ENCODE measurements at regions not wholly inside any gene's neighbourhood (a gene's known extent, or its start where the extent isn't known, plus 50 kb on each side); places are given as distances from the start of the nearest gene placed in this dataset.

DNA sequence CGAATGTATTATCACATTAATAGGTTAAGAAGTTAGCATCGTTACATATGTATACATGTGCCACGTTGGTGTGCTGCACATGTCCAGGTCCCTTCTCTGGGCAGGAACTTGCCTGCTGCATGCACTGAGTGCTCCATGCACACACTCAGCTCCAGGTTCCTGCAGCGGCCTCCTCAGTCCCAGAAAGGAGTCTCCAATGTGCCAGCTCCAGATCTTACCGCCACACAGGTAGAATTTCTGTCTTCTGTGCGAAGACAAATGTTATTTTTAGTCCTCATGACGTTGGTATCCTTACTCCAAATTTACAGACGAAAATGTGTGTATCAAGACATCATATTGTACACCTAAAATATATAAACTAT lies 127.1 kb downstream of the GALR1 start:
- intact Hi-C loops (cut with DNase I; ENCODE audit: low total_unique reads), result no loop called here
- WGBS, 2 donors, result 78 to 80% methylated on average over 8 of the region's 8 CpGs
- no peak for DNase-seq (ENCODE audit: low spot score in 2 of 2)
- H3K4me3 ChIP-seq (ENCODE audit: low read depth, poor library complexity, severe bottlenecking), result no peak overlapping the region
- no peak for TF ChIP-seq POLR2A (IDR thresholded peaks at IDR 0.05)
- TF ChIP-seq, protein P1, sequence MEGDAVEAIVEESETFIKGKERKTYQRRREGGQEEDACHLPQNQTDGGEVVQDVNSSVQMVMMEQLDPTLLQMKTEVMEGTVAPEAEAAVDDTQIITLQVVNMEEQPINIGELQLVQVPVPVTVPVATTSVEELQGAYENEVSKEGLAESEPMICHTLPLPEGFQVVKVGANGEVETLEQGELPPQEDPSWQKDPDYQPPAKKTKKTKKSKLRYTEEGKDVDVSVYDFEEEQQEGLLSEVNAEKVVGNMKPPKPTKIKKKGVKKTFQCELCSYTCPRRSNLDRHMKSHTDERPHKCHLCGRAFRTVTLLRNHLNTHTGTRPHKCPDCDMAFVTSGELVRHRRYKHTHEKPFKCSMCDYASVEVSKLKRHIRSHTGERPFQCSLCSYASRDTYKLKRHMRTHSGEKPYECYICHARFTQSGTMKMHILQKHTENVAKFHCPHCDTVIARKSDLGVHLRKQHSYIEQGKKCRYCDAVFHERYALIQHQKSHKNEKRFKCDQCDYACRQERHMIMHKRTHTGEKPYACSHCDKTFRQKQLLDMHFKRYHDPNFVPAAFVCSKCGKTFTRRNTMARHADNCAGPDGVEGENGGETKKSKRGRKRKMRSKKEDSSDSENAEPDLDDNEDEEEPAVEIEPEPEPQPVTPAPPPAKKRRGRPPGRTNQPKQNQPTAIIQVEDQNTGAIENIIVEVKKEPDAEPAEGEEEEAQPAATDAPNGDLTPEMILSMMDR (IDR thresholded peaks at IDR 0.05), result no peak

DNA sequence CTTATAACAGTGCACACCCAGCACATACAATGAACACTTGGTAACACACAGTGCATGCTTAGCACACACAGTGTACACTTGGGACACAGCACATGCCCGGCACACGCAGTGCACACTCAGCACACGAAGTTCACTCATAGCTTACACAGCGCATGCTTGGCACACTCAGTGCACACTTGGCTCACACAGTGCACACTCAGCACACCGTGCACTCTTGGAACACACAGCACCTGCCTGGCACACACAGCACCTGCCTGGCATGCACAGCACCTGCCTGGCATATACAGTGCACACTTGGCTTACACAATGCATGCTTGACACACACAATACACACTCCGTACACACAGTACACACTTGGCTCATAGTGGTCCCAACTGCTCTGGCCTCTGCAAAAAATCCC lies 128.2 kb downstream of the GALR1 start:
- DNase-seq (ENCODE audit: low spot score in 2 of 2), result no peak
- no peak for TF ChIP-seq POLR2A (IDR thresholded peaks at IDR 0.05)
- TF ChIP-seq, protein P1 (IDR thresholded peaks at IDR 0.05), result no peak
- H3K4me3 ChIP-seq (ENCODE audit: low read depth, poor library complexity, severe bottlenecking), result no peak overlapping the region
- intact Hi-C loops (cut with DNase I; ENCODE audit: low total_unique reads), result no loop called here
- 91 to 96% methylated on average over 6 of the region's 6 CpGs for WGBS, 2 donors

DNA sequence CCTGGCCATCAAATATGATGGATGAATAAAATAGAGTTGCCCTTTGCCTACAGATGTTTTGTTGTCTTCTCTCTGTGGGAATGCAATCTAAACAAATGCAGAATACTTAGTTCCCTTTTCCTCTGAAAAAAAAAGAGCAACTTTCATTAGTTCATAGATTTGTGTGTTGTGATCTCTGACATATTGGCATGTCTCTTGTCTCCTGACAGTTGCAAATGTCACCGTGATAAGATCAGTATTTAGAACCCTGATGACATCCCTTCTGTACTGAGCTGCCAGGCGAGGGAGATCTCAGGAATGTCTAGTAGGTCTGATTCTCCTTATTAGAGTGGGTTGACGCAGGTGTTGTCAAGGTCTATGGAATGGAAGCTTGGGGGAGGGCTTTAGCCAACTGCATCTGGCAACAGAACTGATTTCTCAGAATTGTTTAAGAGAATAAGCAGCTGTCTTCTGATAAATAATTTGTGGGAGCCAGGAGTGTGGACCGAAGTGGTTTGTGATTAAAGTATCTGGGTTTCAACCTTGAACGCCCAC lies 130.4 kb downstream of the GALR1 start:
- H3K4me3 ChIP-seq (ENCODE audit: low read depth, poor library complexity, severe bottlenecking), result no peak overlapping the region
- 60 to 78% methylated on average over 5 of the region's 5 CpGs for WGBS, 2 donors
- DNase-seq (ENCODE audit: low spot score in 2 of 2), result no peak
- intact Hi-C loops (cut with DNase I; ENCODE audit: low total_unique reads), result no loop called here
- TF ChIP-seq POLR2A (IDR thresholded peaks at IDR 0.05), result no peak
- TF ChIP-seq, protein P1 (IDR thresholded peaks at IDR 0.05), result no peak

DNA sequence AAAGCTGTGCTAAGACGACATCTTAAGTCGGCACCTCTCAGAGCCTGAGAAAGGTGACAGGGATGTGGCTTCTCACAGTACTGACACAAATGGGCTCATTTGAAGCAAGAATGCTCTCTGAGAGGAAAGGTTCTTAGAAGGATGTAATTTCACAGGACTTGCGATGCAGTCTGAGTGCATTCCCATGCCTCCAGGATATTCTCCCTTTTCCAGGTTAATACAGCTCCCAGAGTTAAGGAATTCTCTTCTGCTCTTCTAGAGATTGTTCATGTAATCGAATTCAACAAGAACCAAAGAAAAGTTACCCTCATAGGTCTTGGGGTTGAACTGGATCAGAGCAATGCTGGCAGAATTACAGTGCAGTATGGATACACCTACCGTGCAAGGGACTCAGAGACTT lies 131.0 kb downstream of the GALR1 start:
- WGBS, 2 donors, result 83 to 84% methylated on average over 5 of the region's 5 CpGs
- TF ChIP-seq POLR2A (IDR thresholded peaks at IDR 0.05), result no peak
- TF ChIP-seq, protein P1 (IDR thresholded peaks at IDR 0.05), result no peak
- intact Hi-C loops (cut with DNase I; ENCODE audit: low total_unique reads), result no loop called here
- no peak for DNase-seq (ENCODE audit: low spot score in 2 of 2)
- no peak overlapping the region for H3K4me3 ChIP-seq (ENCODE audit: low read depth, poor library complexity, severe bottlenecking)

DNA sequence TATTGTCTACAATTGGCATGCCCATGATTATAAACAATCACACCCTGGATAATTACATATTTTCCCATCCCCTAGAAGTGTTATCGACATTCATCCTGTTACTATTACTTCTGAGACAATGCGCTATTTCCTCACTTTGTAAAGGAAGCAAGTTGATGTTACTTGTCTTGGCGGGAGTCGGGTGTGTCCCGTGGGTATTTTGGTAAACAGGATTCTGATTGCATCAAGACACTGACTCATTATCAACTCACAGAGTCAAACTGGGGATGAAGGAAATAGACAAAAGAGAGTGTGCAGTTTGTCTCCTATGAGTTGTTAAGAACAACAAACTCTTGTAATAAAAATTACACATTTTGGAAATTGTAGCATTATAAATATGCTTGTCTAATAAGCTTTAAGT lies 142.7 kb downstream of the GALR1 start:
- intact Hi-C loops (cut with DNase I; ENCODE audit: low total_unique reads), result no loop called here
- no peak overlapping the region for H3K4me3 ChIP-seq (ENCODE audit: low read depth, poor library complexity, severe bottlenecking)
- 72 to 76% methylated on average over 5 of the region's 5 CpGs for WGBS, 2 donors
- no peak for TF ChIP-seq POLR2A (IDR thresholded peaks at IDR 0.05)
- TF ChIP-seq, protein P1 (IDR thresholded peaks at IDR 0.05), result no peak
- no peak for DNase-seq (ENCODE audit: low spot score in 2 of 2)

DNA sequence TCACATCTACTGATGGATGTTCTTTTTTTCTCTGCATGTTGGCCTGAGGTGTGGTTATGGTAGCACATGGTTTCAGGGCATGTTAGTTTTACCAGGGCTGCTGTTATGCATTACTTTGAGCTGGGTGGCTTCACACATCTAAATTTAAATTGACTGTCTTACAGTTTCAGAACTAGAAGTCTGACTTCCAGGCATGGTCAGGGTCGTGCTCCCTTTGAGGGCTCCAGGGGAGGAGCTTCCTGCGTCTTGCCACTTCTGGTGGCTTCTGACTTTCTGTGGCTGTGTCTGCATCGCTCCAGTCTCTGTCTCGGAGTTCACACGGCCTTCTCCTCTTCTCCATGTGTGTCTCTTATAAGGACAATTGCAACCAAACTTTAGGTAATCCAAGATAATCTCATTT lies 143.9 kb downstream of the GALR1 start:
- no peak for DNase-seq (ENCODE audit: low spot score in 2 of 2)
- no peak overlapping the region for H3K4me3 ChIP-seq (ENCODE audit: low read depth, poor library complexity, severe bottlenecking)
- TF ChIP-seq, protein P1 (IDR thresholded peaks at IDR 0.05), result no peak
- no peak for TF ChIP-seq POLR2A (IDR thresholded peaks at IDR 0.05)
- intact Hi-C loops (cut with DNase I; ENCODE audit: low total_unique reads), result no loop called here
- 89 to 91% methylated on average over 5 of the region's 5 CpGs for WGBS, 2 donors
